DND-41 (cell line): ENCODE measurements at regions not wholly inside any gene's neighbourhood (a gene's known extent, or its start where the extent isn't known, plus 50 kb on each side); places are given as distances from the start of the nearest gene placed in this dataset.
"Not testable (repeated sequence)": the region's sequence is repeated elsewhere in the genome, so short reads cannot be mapped to it uniquely, and the experiment has no call there.

Experiments used
- ATAC-seq: fragments of 200-7000 bp; cut with Tn5 transposase; 3 replicates; pipeline ENCODE4 v1.9.1; 2021; ENCODE audit warnings: low read depth; ENCODE audit not compliant: insufficient read depth
- DNase-seq: peaks from one replicate; pipeline ENCODE4 v3.0.0-alpha.2; 2020
- H2AFZ ChIP-seq: 2 replicates; pipeline ENCODE4 v1.6.0; 2012; ENCODE audit warnings: low read depth, low read length
- H3K27ac ChIP-seq: 2 replicates; pipeline ENCODE4 v1.5.1; 2012; ENCODE audit warnings: low read length, inconsistent platforms
- H3K27me3 ChIP-seq: fragments of 200-600 bp; sonication (generic); 2 replicates; pipeline ENCODE4 v1.6.0; 2012; ENCODE audit warnings: low read length, mild to moderate bottlenecking, inconsistent platforms; ENCODE audit not compliant: insufficient read depth, poor library complexity
- H3K36me3 ChIP-seq: 2 replicates; pipeline ENCODE4 v1.5.1; 2012; ENCODE audit warnings: low read length, inconsistent platforms; ENCODE audit not compliant: insufficient read depth
- H3K4me1 ChIP-seq: 2 replicates; pipeline ENCODE4 v1.5.1; 2012; ENCODE audit warnings: mild to moderate bottlenecking, low read length; ENCODE audit not compliant: insufficient read depth
- H3K4me2 ChIP-seq: 2 replicates; pipeline ENCODE4 v1.6.0; 2012; ENCODE audit warnings: mild to moderate bottlenecking, moderate library complexity, low read length, inconsistent platforms; ENCODE audit not compliant: insufficient read depth
- H3K4me3 ChIP-seq, 2 experiments: fragments of 200-600 bp in 1 of 2; shearing (Covaris generic) in 1 of 2; 2 replicates each; pipeline ENCODE4 v1.5.1; 2012 to 2016; ENCODE audit warnings: inconsistent platforms in 2 of 2, low read length in 2 of 2, mild to moderate bottlenecking in 2 of 2, low read depth in 1 of 2, moderate library complexity in 1 of 2
- H3K79me2 ChIP-seq: 2 replicates; pipeline ENCODE4 v1.6.0; 2012; ENCODE audit warnings: low read length, inconsistent platforms; ENCODE audit not compliant: insufficient read depth
- H3K9ac ChIP-seq: 2 replicates; pipeline ENCODE4 v1.6.0; 2012; ENCODE audit warnings: low read depth, mild to moderate bottlenecking, inconsistent platforms, low read length, moderate library complexity
- H3K9me3 ChIP-seq: 2 replicates; pipeline ENCODE4 v1.5.1; 2012; ENCODE audit warnings: low read length, moderate library complexity, mild to moderate bottlenecking, inconsistent platforms; ENCODE audit not compliant: insufficient read depth, severe bottlenecking
- H4K20me1 ChIP-seq: 2 replicates; pipeline ENCODE4 v1.6.0; 2012; ENCODE audit warnings: low read length; ENCODE audit not compliant: insufficient read depth
- CTCF ChIP-seq: IDR thresholded peaks from 2 replicates; pipeline ENCODE4 v1.5.1; 2012; ENCODE audit warnings: borderline replicate concordance, low read length, moderate library complexity, mild to moderate bottlenecking; ENCODE audit not compliant: poor library complexity, severe bottlenecking; ENCODE audit errors: extremely low read depth
- EZH2 ChIP-seq: IDR thresholded peaks from 3 replicates; pipeline ENCODE4 v1.6.1; 2012; ENCODE audit warnings: borderline replicate concordance, low read depth, mild to moderate bottlenecking, moderate library complexity, low read length, inconsistent platforms; ENCODE audit not compliant: severe bottlenecking

GRCh38 chr18:75844146-75844545, 416.6 kb upstream of the SMIM21 start:
- Histone ChIP-seq H3K9ac (no peak overlapping the region), H3K9me3 (no peaks in the 10 kb centered on the region), H3K27ac (no peak overlapping the region), H3K4me1 (no peaks in the 10 kb centered on the region), H4K20me1 (no peaks in the 10 kb centered on the region), H3K4me2 (no peak overlapping the region), H2AFZ (no peak overlapping the region), H3K36me3 (no peaks in the 10 kb centered on the region), H3K4me3 (no peak overlapping the region), H3K79me2 (no peaks in the 10 kb centered on the region), H3K27me3 (no peaks in the 10 kb centered on the region)
- ATAC-seq: no peak
- TF ChIP-seq CTCF (no peak), EZH2 (no peak)
- DNase-seq: no peak

- DNase-seq (no peak), ATAC-seq (no peak)
- H2AFZ ChIP-seq: no peak overlapping the region
- H3K27me3 ChIP-seq: peaks cover 7% of the 10 kb centered on the region
- H4K20me1 ChIP-seq: no peaks in the 10 kb centered on the region
- H3K79me2 ChIP-seq: no peaks in the 10 kb centered on the region
- H3K4me1 ChIP-seq: no peaks in the 10 kb centered on the region
- H3K9ac ChIP-seq: no peak overlapping the region
- no peak overlapping the region for H3K4me2 ChIP-seq
- no peaks in the 10 kb centered on the region for H3K9me3 ChIP-seq
- H3K27ac ChIP-seq: no peak overlapping the region
- H3K4me3 ChIP-seq: no peak overlapping the region
- no peaks in the 10 kb centered on the region for H3K36me3 ChIP-seq
- TF ChIP-seq EZH2 (no peak), CTCF (no peak)
Measured at GRCh38 chr18:75840131-75840530, 412.6 kb upstream of the SMIM21 start.

GRCh38 chr18:75839686-75840085, 412.2 kb upstream of the SMIM21 start:
- H3K9ac ChIP-seq, ATAC-seq, H3K4me2 ChIP-seq: not testable (repeated sequence)

GRCh38 chr18:75839041-75839440, 411.5 kb upstream of the SMIM21 start:
- TF ChIP-seq EZH2 (no peak), CTCF (no peak)
- no peak for DNase-seq
- no peaks in the 10 kb centered on the region for H3K79me2 ChIP-seq

More at GRCh38 chr18:75839686-75840085, 412.2 kb upstream of the SMIM21 start:
- not testable (repeated sequence) for H4K20me1 ChIP-seq, H3K79me2 ChIP-seq, H3K36me3 ChIP-seq, H3K27ac ChIP-seq, H3K27me3 ChIP-seq, H3K4me1 ChIP-seq, H2AFZ ChIP-seq, H3K9me3 ChIP-seq, H3K4me3 ChIP-seq, DNase-seq

More at GRCh38 chr18:75839041-75839440, 411.5 kb upstream of the SMIM21 start:
- Histone ChIP-seq H3K9ac (no peak overlapping the region), H4K20me1 (no peaks in the 10 kb centered on the region), H3K4me3 (no peak overlapping the region), H2AFZ (no peak overlapping the region), H3K27me3 (peaks cover 7% of the 10 kb centered on the region), H3K9me3 (no peaks in the 10 kb centered on the region), H3K4me1 (no peaks in the 10 kb centered on the region), H3K36me3 (no peaks in the 10 kb centered on the region), H3K4me2 (no peak overlapping the region), H3K27ac (no peak overlapping the region)
- ATAC-seq: no peak
